ENCODE measurements at regions not wholly inside any gene's neighbourhood (a gene's known extent, or its start where the extent isn't known, plus 50 kb on each side); places are given as distances from the start of the nearest gene placed in this dataset.

GRCh38 chr5:98581112-98581997, 192.1 kb upstream of the RGMB start:
- TF ChIP-seq HMGXB4 (CRISPR knock-in tag; IDR thresholded peaks at IDR 0.05) (no peak), CBFB (CRISPR knock-in tag; IDR thresholded peaks at IDR 0.05; ENCODE audit: low read depth) (no peak), ZNF121 (CRISPR knock-in tag; IDR thresholded peaks at IDR 0.05) (no peak), ZNF263 (CRISPR knock-in tag; IDR thresholded peaks at IDR 0.05; ENCODE audit: low read depth) (no peak), CTCF (IDR thresholded peaks at IDR 0.05) (no peak), SMAD3 (CRISPR knock-in tag; IDR thresholded peaks at IDR 0.05; ENCODE audit: borderline replicate concordance) (no peak), NFYB (CRISPR knock-in tag; conservative IDR thresholded peaks at IDR 0.05; ENCODE audit: low read depth) (no peak), ATF1 (CRISPR knock-in tag; IDR thresholded peaks at IDR 0.05) (no peak), NFE2L1 (CRISPR knock-in tag; IDR thresholded peaks at IDR 0.05) (no peak), TP53 (CRISPR knock-in tag; IDR thresholded peaks at IDR 0.05) (no peak), CREM (CRISPR knock-in tag; IDR thresholded peaks at IDR 0.05) (no peak), CREB1 (CRISPR knock-in tag; IDR thresholded peaks at IDR 0.05) (no peak), AFF4 (CRISPR knock-in tag; IDR thresholded peaks at IDR 0.05; ENCODE audit: borderline replicate concordance) (no peak), ELF4 (CRISPR knock-in tag; IDR thresholded peaks at IDR 0.05; ENCODE audit: low read depth) (no peak)

Measured in WTC11 (cell line).